Ascending aorta (tissue), 2 donors: ENCODE measurements at regions not wholly inside any gene's neighbourhood (a gene's known extent, or its start where the extent isn't known, plus 50 kb on each side); places are given as distances from the start of the nearest gene placed in this dataset.

Experiments used
- DNase-seq, 2 donors: peaks; one replicate each; pipeline ENCODE4 v3.0.0-alpha.2; 2019; ENCODE audit warnings: low spot score in 2 of 2
- H3K27ac ChIP-seq, 2 donors: fragments of 200-600 bp; sonication (generic); one replicate each; pipeline ENCODE4 v1.5.1; 2016 to 2017; ENCODE audit warnings: mild to moderate bottlenecking in 1 of 2
- H3K27me3 ChIP-seq: fragments of 200-600 bp; sonication (generic); one replicate; pipeline ENCODE4 v1.5.1; 2017
- H3K36me3 ChIP-seq, 2 donors: fragments of 200-600 bp; sonication (generic); one replicate each; pipeline ENCODE4 v1.5.1; 2016
- H3K4me1 ChIP-seq, 2 donors: fragments of 200-600 bp; sonication (generic); one replicate each; pipeline ENCODE4 v1.5.1; 2016 to 2017; ENCODE audit warnings: mild to moderate bottlenecking in 1 of 2
- H3K4me3 ChIP-seq, 2 donors: fragments of 200-600 bp; sonication (generic); one replicate each; pipeline ENCODE4 v1.5.1; 2016 to 2017; ENCODE audit warnings: mild to moderate bottlenecking in 1 of 2
- H3K9me3 ChIP-seq, 2 donors: fragments of 200-600 bp; sonication (generic); one replicate each; pipeline ENCODE4 v1.5.1; 2016
- intact Hi-C: fragments of 100-400 bp; cut with DNase I; formaldehyde crosslinking; loops from one replicate; pipeline ENCODE4 v1.15.1; 2023
- TF ChIP-seq, protein P1 (sequence below), 3 experiments: fragments of 200-600 bp in 2 of 3; fragments of 450-650 bp in 1 of 3; sonication (generic) in 2 of 3; IDR thresholded peaks; one replicate each; pipeline ENCODE4 v1.5.1; 2016 to 2019; ENCODE audit warnings: antibody characterized with exemption in 3 of 3, mild to moderate bottlenecking in 1 of 3, moderate library complexity in 1 of 3

DNA sequence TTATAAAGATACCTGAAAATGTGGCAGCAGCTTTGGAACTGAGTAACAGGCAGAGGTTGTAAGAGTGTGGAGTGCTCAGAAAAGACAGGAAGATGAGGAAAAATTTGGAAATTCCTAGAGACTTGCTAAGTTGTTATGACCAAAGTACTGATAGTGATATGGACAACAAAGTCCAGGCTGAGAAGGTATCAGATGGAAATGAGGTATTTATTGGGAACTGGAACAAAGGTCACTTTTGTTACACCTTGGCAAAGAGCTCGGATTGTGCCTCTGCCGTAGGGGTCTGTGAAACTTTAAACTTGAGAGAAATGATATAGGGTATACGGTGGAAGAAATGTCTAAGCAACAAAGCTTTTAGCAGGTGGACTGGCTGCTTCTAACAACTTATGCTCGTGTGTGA, 419.9 kb downstream of the PCDH17 start:
- intact Hi-C loops, result no loop called here
- no peak overlapping the region for H3K4me3 ChIP-seq
- DNase-seq, result no peak

DNA sequence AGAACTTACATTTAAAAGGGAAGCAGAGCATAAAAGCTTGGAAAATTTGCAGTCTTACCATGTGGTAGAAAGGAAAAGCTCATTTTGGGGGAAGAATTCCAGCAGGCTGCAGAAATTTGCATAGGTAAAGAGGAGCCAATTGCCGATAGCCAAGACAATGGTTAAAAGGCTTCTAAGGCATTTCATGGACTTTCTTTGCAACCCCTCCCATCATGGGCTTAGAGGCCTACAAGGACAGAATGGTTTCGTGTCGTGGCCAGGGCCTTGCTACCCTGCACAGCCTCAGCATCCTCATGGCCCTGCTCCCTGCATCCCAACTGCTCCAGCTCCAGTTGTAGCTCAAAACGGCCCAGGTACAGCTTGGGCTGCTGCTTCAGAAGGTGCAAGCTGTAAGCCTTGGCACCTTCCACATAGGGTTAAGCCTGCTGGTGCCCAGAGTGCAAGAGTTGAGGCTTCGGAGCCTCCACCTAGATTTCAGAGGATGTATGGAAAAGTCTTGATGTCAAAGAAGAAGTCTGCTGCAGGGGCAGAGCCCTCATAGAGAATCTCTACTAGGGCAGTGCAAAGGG, 420.3 kb downstream of the PCDH17 start:
- TF ChIP-seq, protein P1, sequence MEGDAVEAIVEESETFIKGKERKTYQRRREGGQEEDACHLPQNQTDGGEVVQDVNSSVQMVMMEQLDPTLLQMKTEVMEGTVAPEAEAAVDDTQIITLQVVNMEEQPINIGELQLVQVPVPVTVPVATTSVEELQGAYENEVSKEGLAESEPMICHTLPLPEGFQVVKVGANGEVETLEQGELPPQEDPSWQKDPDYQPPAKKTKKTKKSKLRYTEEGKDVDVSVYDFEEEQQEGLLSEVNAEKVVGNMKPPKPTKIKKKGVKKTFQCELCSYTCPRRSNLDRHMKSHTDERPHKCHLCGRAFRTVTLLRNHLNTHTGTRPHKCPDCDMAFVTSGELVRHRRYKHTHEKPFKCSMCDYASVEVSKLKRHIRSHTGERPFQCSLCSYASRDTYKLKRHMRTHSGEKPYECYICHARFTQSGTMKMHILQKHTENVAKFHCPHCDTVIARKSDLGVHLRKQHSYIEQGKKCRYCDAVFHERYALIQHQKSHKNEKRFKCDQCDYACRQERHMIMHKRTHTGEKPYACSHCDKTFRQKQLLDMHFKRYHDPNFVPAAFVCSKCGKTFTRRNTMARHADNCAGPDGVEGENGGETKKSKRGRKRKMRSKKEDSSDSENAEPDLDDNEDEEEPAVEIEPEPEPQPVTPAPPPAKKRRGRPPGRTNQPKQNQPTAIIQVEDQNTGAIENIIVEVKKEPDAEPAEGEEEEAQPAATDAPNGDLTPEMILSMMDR (IDR thresholded peaks at IDR 0.05), result no peak
- no peak for DNase-seq
- H3K27me3 ChIP-seq, result no peaks in the 10 kb centered on the region
- no peaks in the 10 kb centered on the region for H3K36me3 ChIP-seq
- no peaks in the 10 kb centered on the region for H3K4me1 ChIP-seq
- intact Hi-C loops, result no loop called here
- H3K27ac ChIP-seq, result no peak overlapping the region
- H3K9me3 ChIP-seq, result no peaks in the 10 kb centered on the region
- no peak overlapping the region for H3K4me3 ChIP-seq

More for the DNA sequence above, 419.9 kb downstream of the PCDH17 start:
- TF ChIP-seq, protein P1 (IDR thresholded peaks at IDR 0.05), result no peak
- Histone ChIP-seq H3K27me3 (no peaks in the 10 kb centered on the region), H3K36me3 (no peaks in the 10 kb centered on the region), H3K27ac (no peak overlapping the region), H3K4me1 (no peaks in the 10 kb centered on the region), H3K9me3 (no peaks in the 10 kb centered on the region)

DNA sequence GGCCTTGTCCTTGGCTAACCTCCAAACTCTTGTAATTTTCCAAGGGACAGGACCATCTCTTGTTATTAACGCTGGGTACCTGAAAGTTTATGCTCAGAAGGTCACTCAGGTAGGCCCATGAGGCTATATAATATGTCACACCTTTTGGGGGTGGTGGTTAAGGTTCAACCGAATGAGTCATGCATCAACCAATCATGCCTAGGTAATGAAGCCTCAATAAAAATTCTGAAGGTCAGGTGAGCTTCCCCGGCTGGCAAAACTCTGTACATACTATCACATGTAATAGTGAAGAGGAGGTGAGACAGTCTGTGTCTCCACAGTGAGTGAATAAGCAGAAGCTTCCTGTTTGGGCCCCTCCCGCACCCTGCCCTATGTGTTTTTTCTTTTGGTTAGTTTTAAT, 424.9 kb downstream of the PCDH17 start:
- TF ChIP-seq, protein P1 (IDR thresholded peaks at IDR 0.05), result no peak
- Histone ChIP-seq H3K9me3 (no peaks in the 10 kb centered on the region), H3K4me3 (no peak overlapping the region), H3K27me3 (no peaks in the 10 kb centered on the region), H3K36me3 (no peaks in the 10 kb centered on the region), H3K4me1 (no peaks in the 10 kb centered on the region), H3K27ac (no peak overlapping the region)
- no peak for DNase-seq
- intact Hi-C loops, result no loop called here

DNA sequence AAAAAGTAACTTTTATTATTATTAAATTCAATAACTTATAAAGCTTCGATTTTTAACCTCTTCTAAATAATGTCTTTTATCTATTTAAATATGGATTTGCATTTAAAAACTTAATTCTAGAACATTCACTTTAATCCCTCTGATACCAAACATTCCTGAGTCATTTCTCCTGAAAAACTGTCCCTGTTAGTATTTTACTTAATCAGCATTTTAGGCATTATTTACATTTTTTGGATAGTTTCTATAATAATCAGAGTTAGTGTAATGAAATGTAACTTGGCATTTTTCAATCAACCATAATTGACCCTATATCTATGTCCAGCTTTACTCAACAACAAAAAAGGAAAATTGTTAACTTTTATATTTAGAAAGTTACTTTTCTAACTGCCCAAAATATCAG, 428.1 kb downstream of the PCDH17 start:
- Histone ChIP-seq H3K36me3 (no peaks in the 10 kb centered on the region), H3K9me3 (no peaks in the 10 kb centered on the region), H3K27ac (no peak overlapping the region), H3K4me3 (no peak overlapping the region), H3K27me3 (no peaks in the 10 kb centered on the region), H3K4me1 (no peaks in the 10 kb centered on the region)
- intact Hi-C loops, result no loop called here
- DNase-seq, result no peak
- TF ChIP-seq, protein P1 (IDR thresholded peaks at IDR 0.05), result no peak

DNA sequence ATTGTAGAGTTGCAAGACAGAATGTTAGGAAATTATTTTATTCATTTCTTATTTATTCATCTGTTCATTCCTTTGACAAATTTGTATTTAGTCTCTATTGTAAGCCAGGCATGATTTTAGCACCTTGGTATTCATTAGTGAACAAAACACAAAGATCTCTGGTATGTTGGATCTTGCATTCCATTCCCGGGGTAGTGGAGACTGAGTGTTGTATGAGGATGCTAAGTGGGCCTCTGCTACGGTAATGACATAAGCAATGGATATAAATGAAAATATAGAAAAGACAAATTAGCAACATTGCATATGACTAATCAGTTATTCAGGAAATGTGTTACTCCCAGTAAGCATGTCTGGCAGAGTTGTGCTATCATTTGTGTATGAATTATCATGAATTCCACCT, 449.3 kb downstream of the PCDH17 start:
- TF ChIP-seq, protein P1 (IDR thresholded peaks at IDR 0.05), result no peak
- Histone ChIP-seq H3K27me3 (no peaks in the 10 kb centered on the region), H3K36me3 (no peaks in the 10 kb centered on the region), H3K4me1 (no peaks in the 10 kb centered on the region), H3K4me3 (no peak overlapping the region), H3K27ac (no peak overlapping the region), H3K9me3 (no peaks in the 10 kb centered on the region)
- DNase-seq, result no peak
- intact Hi-C loops, result no loop called here

DNA sequence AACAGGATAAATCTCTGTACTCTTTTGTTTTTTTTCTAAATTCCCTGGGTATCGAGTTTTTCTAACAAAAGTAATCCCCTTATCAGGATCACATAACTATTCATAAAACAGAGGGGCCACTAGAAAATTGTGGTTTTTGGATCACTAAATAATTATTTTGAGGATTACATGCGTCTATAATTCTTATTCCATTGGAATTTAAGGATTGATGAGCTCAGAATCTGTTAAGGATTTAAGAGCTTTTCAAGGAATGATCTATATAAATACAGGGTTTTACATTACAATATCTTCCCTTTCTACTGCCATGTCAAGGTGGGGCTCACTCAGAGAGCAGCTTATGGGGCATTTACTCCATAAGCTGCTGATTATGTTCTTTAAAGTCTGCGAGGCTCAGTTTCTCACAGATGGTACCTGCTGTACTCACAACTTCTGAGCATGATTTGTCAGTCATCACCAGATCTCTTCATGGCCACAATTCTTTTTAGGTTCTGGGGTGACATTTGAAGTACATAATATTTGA, 449.8 kb downstream of the PCDH17 start:
- Histone ChIP-seq H3K27me3 (no peaks in the 10 kb centered on the region), H3K36me3 (no peaks in the 10 kb centered on the region), H3K27ac (no peak overlapping the region), H3K4me1 (no peaks in the 10 kb centered on the region), H3K9me3 (no peaks in the 10 kb centered on the region), H3K4me3 (no peak overlapping the region)
- intact Hi-C loops, result no loop called here
- TF ChIP-seq, protein P1 (IDR thresholded peaks at IDR 0.05), result no peak
- no peak for DNase-seq
